BLaER1 treated with 17β-estradiol and CSF1 and Interleukin-3, amounts not matched to agents 10 nM and 100 nM (cell line): ENCODE measurements at regions not wholly inside any gene's neighbourhood (a gene's known extent, or its start where the extent isn't known, plus 50 kb on each side); places are given as distances from the start of the nearest gene placed in this dataset.
A peak's percentile ranks its signal among the peaks of the same experiment; 100 is the strongest.

Experiments used
- H3K27ac ChIP-seq, 11 experiments: shearing (Covaris generic); formaldehyde crosslinking; 2 replicates each; pipeline ENCODE4 v1.8.1; 2022
- H3K27me3 ChIP-seq, 11 experiments: shearing (Covaris generic); formaldehyde crosslinking; 2 replicates each; pipeline ENCODE4 v1.8.1; 2022
- H3K36me3 ChIP-seq, 11 experiments: shearing (Covaris generic); formaldehyde crosslinking; 2 replicates each; pipeline ENCODE4 v1.8.1; 2022
- H3K4me1 ChIP-seq, 10 experiments: shearing (Covaris generic); formaldehyde crosslinking; 2 replicates each; pipeline ENCODE4 v1.8.1; 2022
- H3K4me2 ChIP-seq, 11 experiments: shearing (Covaris generic); formaldehyde crosslinking; 2 replicates each; pipeline ENCODE4 v1.8.1; 2022
- H3K4me3 ChIP-seq, 10 experiments: shearing (Covaris generic); formaldehyde crosslinking; 2 replicates each; pipeline ENCODE4 v1.8.1; 2022
- H3K9ac ChIP-seq, 11 experiments: shearing (Covaris generic); formaldehyde crosslinking; 2 replicates each; pipeline ENCODE4 v1.8.1; 2022
- H3K9me3 ChIP-seq, 11 experiments: shearing (Covaris generic); formaldehyde crosslinking; replicated peaks in 1 of 11; 2 replicates each; pipeline ENCODE4 v1.8.1; 2022
- H4K20me1 ChIP-seq, 11 experiments: shearing (Covaris generic); formaldehyde crosslinking; 2 replicates each; pipeline ENCODE4 v1.8.1; 2022
- Cebpa-rat ChIP-seq, 11 experiments: shearing (Covaris generic); IDR thresholded peaks; 2 replicates each; pipeline ENCODE4 v1.8.1; 2022

GRCh38 chr17:73782641-73783381 lies 138.6 kb upstream of the SDK2 start:
- no peak for TF ChIP-seq Cebpa-rat (IDR thresholded peaks at IDR 0.05)
- Histone ChIP-seq H3K4me1 (peaks cover 15 to 32% (median 24%) of the 10 kb centered on the region in 10 experiments), H3K27me3 (no peaks in the 10 kb centered on the region)

DNA sequence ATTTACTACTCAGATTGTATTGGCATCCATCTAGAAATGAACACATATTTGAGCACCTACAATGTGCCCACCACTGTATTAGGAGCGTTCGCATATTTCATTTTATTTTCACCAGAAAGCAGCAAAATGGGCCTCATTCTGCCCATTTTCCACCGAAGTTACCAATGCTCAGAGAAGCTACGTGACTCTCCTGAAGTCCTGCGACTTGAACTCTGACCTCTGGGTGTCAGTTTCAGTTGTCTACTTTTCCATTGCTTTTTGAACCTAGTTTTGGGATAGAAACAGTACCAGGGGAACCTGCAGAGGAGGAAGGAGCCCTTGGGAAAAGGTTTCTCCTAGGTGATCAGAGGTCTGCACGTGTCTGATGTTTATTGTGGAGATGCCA lies 139.1 kb upstream of the SDK2 start:
- no peak overlapping the region for H3K9ac ChIP-seq
- no peaks in the 10 kb centered on the region for H3K27me3 ChIP-seq

More at GRCh38 chr17:73782641-73783381, 138.6 kb upstream of the SDK2 start:
- peak overlapping the region in 5 of 11 experiments; percentile 11 to 46 (median 24); a peak in 6 of 22 replicates for H3K4me2 ChIP-seq
- H4K20me1 ChIP-seq = no peaks in the 10 kb centered on the region
- no peak overlapping the region for H3K27ac ChIP-seq
- no peak overlapping the region for H3K4me3 ChIP-seq
- H3K36me3 ChIP-seq = no peaks in the 10 kb centered on the region
- no peak overlapping the region for H3K9ac ChIP-seq
- H3K9me3 ChIP-seq = no peaks in the 10 kb centered on the region

DNA sequence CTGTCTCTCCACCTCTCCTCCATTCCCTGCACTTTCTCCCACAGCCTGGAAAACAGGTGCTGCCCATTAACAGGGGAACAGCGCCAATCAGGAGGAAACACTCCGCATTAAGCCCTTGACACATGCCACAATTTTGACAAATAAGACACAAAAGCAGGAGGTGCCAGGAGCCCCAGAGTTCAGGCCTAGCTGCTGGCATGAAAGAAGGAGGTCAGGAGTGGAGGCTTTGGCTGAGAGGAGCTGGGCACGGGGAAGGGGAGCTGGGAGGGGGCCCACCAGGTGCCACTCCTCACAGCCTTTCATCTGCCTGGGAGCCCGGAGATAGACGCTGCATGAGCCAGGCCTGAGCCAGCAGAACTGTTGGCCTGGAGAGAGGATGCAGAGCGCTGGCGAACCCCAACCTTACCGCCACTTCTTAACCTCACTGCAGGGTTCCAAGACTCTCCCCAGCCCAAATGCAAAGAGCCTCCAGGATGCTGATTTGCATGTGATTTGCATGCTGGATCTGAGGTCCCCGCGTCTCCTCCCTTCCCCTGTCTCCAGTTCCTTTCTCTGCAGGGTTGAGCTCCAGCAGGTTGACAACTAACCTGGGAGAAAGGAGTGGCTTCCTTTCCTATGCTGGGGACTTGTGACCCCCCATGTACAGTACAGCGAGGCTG lies 139.8 kb upstream of the SDK2 start:
- H3K4me3 ChIP-seq = no peak overlapping the region
- peak overlapping the region in 2 of 11 experiments; percentile 10 to 15; a peak in 1 of 22 replicates for H3K4me2 ChIP-seq
- no peak overlapping the region for H3K9ac ChIP-seq
- no peaks in the 10 kb centered on the region for H3K9me3 ChIP-seq
- no peaks in the 10 kb centered on the region for H4K20me1 ChIP-seq
- no peak overlapping the region for H3K27ac ChIP-seq
- no peak for TF ChIP-seq Cebpa-rat (IDR thresholded peaks at IDR 0.05)
- no peaks in the 10 kb centered on the region for H3K36me3 ChIP-seq
- no peaks in the 10 kb centered on the region for H3K27me3 ChIP-seq
- H3K4me1 ChIP-seq = peaks cover 15 to 38% (median 28%) of the 10 kb centered on the region in 10 experiments

More for the DNA sequence above, 139.1 kb upstream of the SDK2 start:
- H3K4me3 ChIP-seq = no peak overlapping the region
- no peak overlapping the region for H3K27ac ChIP-seq
- H3K4me2 ChIP-seq = no peak overlapping the region
- no peaks in the 10 kb centered on the region for H3K9me3 ChIP-seq
- no peaks in the 10 kb centered on the region for H3K36me3 ChIP-seq
- peaks cover 15 to 37% (median 28%) of the 10 kb centered on the region in 10 experiments for H3K4me1 ChIP-seq
- no peaks in the 10 kb centered on the region for H4K20me1 ChIP-seq
- TF ChIP-seq Cebpa-rat (IDR thresholded peaks at IDR 0.05) = no peak

DNA sequence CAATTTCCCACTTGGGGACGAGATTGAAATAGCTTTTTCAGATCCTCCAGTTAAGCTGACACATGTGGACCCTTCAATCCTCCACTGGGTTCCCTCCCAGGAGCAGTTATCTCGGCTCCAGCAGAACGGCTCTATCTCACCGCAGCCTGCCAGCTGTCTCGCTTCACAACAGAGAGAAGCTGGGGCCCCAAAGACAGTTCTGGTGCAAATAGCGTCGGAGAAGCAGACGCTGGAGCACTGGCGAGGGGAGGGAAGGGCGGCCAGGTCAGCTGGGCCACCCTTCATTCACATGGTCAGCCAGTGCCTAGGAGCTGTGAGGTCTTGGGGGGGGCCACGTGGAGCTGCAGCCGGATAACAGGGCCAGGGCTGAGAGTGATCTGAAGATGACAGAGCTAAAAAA lies 141.3 kb upstream of the SDK2 start:
- Histone ChIP-seq H4K20me1 (no peaks in the 10 kb centered on the region), H3K9ac (no peak overlapping the region; a peak in 1 of 22 replicates), H3K4me3 (no peak overlapping the region), H3K9me3 (no peaks in the 10 kb centered on the region), H3K4me2 (peak overlapping the region in 8 of 11 experiments; percentile 7 to 55 (median 40); a peak in 13 of 22 replicates), H3K27ac (no peak overlapping the region), H3K27me3 (no peaks in the 10 kb centered on the region), H3K4me1 (peaks cover 15 to 38% (median 28%) of the 10 kb centered on the region in 10 experiments), H3K36me3 (no peaks in the 10 kb centered on the region)
- no peak for TF ChIP-seq Cebpa-rat (IDR thresholded peaks at IDR 0.05)

GRCh38 chr17:73785958-73786743 lies 141.9 kb upstream of the SDK2 start:
- no peak for TF ChIP-seq Cebpa-rat (IDR thresholded peaks at IDR 0.05)
- H3K9me3 ChIP-seq = no peaks in the 10 kb centered on the region
- no peaks in the 10 kb centered on the region for H3K27me3 ChIP-seq
- H3K9ac ChIP-seq = no peak overlapping the region
- H4K20me1 ChIP-seq = no peaks in the 10 kb centered on the region
- no peaks in the 10 kb centered on the region for H3K36me3 ChIP-seq
- H3K4me3 ChIP-seq = no peak overlapping the region
- H3K27ac ChIP-seq = no peak overlapping the region
- H3K4me1 ChIP-seq = peaks cover 15 to 38% (median 28%) of the 10 kb centered on the region in 10 experiments
- H3K4me2 ChIP-seq = peak overlapping the region in 8 of 11 experiments; percentile 7 to 73 (median 40); a peak in 11 of 22 replicates

GRCh38 chr17:73787076-73788059 lies 143.1 kb upstream of the SDK2 start:
- no peak overlapping the region for H3K27ac ChIP-seq
- H3K4me2 ChIP-seq = peak overlapping the region in 9 of 11 experiments; percentile 12 to 79 (median 60); a peak in 17 of 22 replicates
- H4K20me1 ChIP-seq = no peaks in the 10 kb centered on the region
- peaks cover 15 to 43% (median 28%) of the 10 kb centered on the region in 10 experiments for H3K4me1 ChIP-seq
- H3K36me3 ChIP-seq = no peaks in the 10 kb centered on the region
- no peak overlapping the region for H3K4me3 ChIP-seq
- H3K27me3 ChIP-seq = no peaks in the 10 kb centered on the region
- no peaks in the 10 kb centered on the region for H3K9me3 ChIP-seq
- TF ChIP-seq Cebpa-rat (IDR thresholded peaks at IDR 0.05) = no peak
- no peak overlapping the region for H3K9ac ChIP-seq

- Histone ChIP-seq H3K9ac (no peak overlapping the region), H3K4me1 (peaks cover 7 to 43% (median 26%) of the 10 kb centered on the region in 10 experiments; a peak in 19 of 20 replicates), H3K9me3 (no peaks in the 10 kb centered on the region), H3K4me3 (no peak overlapping the region), H4K20me1 (no peaks in the 10 kb centered on the region), H3K4me2 (peak overlapping the region in 9 of 11 experiments; percentile 12 to 79 (median 60); a peak in 17 of 22 replicates), H3K36me3 (no peaks in the 10 kb centered on the region), H3K27ac (no peak overlapping the region), H3K27me3 (no peaks in the 10 kb centered on the region)
- TF ChIP-seq Cebpa-rat (IDR thresholded peaks at IDR 0.05) = no peak
Measured at GRCh38 chr17:73788111-73788510, 143.9 kb upstream of the SDK2 start.

DNA sequence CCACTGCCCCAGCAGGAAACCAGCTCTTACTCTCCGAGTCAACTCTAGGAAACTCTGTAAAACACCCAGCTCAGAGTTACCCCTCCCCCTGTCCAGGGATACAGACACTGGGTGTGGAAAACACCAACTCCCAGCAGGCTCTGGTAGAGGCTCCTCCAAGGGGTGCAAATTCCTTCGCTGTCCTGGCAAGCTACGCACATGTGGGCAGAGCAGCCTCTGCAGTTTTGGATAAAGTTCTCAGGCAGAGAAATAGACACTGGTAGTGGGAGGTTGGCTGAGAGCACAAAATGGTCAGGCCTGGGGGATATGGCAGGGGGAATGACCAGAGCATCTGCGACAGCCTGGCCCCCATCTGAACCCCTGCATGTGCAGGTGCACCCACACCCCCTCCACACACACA lies 146.9 kb upstream of the SDK2 start:
- Histone ChIP-seq H3K4me1 (peaks cover 15 to 50% (median 37%) of the 10 kb centered on the region in 10 experiments), H3K36me3 (no peaks in the 10 kb centered on the region), H3K9me3 (no peaks in the 10 kb centered on the region), H3K9ac (no peak overlapping the region), H4K20me1 (no peaks in the 10 kb centered on the region), H3K27me3 (no peaks in the 10 kb centered on the region), H3K4me3 (no peak overlapping the region), H3K4me2 (no peak overlapping the region), H3K27ac (no peak overlapping the region)
- TF ChIP-seq Cebpa-rat (IDR thresholded peaks at IDR 0.05) = no peak
